HG02678 (cell line): ENCODE measurements at regions not wholly inside any gene's neighbourhood (a gene's known extent, or its start where the extent isn't known, plus 50 kb on each side); places are given as distances from the start of the nearest gene placed in this dataset.

ENCODE experiments used
- ATAC-seq: cut with Tn5 transposase; IDR thresholded peaks from one replicate; pipeline ENCODE4 v1.9.1; 2021; ENCODE audit warnings: mild to moderate bottlenecking, moderate library complexity; ENCODE audit not compliant: unreplicated experiment

GRCh38 chr17:56648321-56648720 lies 54.8 kb downstream of the NOG start:
- no peak for ATAC-seq

GRCh38 chr17:56648806-56649205 lies 55.3 kb downstream of the NOG start:
- no peak for ATAC-seq

GRCh38 chr17:56652628-56653027 lies 59.1 kb downstream of the NOG start:
- no peak for ATAC-seq

DNA sequence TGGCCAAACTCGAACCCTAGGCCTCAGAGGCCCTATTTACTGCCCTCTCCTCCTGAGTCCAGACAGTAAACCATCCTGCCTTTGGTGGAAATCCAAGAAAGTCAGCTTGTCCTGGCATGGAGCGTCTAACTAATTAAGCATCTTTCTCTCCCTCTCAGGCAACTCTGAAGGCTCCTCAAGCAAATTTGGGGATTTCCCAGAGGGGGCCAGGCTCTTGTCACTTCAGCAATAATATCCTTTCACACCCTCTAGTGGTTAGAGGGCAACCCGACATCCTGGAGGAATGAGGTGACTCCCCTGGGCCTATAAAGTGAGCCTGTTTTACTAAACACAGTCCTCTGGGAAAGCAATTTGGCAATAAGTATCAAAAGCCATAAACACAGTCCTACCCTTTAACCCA lies 60.4 kb downstream of the NOG start:
- ATAC-seq = peak; percentile 95

GRCh38 chr17:56656701-56657327 lies 63.3 kb downstream of the NOG start:
- ATAC-seq = no peak

GRCh38 chr17:56658648-56659047 lies 65.1 kb downstream of the NOG start:
- ATAC-seq = no peak

DNA sequence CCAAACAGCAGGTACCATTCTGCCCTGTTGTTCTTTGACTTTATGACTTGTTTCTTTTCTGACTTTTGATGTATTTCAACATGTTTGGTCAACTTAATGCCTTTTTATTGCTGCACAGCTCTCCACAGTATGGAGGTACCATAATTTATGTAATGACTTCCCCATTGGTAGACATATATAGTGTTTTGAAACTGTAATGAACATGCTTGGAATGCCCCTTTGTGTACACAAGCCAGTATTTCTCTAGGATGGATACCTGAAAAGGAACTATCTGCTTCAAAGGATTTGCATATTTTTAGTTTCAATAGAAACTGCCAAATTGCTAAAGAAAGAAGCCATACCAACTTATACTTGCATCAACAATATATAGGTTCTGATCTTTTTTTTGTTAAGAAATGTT lies 66.1 kb downstream of the NOG start:
- no peak for ATAC-seq

GRCh38 chr17:56661906-56662305 lies 68.4 kb downstream of the NOG start:
- no peak for ATAC-seq

DNA sequence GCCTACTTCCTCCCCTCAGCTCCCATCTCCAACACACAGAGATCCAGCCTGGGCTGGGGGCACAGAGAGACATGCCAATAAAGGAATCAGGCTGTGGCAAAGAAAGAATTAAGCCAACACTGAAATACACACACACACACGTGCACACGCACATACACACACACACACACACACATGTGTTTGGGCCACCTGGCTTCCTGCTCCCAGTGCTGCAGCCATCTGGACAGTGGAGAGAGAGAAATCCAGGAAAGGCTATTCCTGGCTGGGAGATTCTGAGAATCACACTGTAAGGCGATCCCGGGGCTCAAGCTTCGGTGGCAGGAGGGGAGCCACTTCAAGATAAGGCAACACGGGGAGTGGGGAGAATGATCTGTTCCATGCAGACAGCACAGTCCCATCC lies 72.4 kb downstream of the NOG start:
- ATAC-seq = no peak

DNA sequence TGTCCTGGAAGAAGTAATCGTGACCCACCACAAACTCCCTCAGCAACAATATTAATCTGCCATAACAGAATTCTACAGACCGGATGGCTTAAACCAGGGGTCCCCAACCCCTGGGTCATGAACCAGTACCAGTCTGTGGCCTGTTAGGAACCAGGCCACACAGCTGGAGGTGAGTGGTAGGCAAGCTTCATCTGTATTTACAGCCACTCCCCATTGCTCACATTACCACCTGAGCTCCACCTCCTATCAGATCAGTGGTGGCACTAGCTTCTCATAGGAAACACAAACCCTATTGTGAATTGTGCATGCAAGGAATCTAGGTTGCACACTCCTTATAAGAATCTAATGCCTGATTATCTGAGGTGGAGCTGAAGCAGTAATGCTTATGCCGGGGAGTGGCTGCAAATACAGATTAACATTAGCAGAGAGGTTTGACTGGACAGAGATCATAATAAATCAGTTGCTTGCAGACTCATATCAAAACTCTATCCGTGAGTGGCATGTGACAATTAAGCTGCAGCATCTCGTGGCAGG lies 74.5 kb downstream of the NOG start:
- no peak for ATAC-seq

- ATAC-seq = no peak
These were observed 78.7 kb downstream of the NOG start for GRCh38 chr17:56672195-56672594.

DNA sequence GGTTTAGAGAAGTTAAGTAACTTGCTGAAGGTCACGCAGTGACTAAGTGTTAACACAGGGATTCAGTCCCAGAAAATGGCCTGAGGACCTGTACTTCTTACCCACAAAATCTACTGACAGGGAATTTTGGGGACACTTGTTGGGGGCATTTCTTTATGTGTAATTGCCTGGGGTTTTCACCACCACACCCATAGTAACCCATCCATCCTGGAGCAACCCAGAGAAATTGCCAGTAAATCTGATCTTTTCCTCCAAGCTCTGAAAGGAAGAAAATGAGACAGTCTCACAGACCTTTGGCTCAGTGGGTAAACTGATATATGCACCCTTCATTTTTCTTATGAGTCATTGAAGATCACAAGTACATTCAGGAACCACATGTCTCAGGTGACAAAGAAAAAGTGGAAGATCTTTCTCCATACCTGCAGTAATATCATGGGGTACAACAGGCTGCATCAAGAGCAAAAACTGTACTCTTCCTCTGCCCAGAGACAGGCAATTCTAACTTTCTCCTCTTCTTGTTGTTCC lies 81.0 kb downstream of the NOG start:
- no peak for ATAC-seq

- ATAC-seq = no peak
These were observed 82.6 kb downstream of the NOG start for GRCh38 chr17:56675876-56676660.

- no peak for ATAC-seq
These were observed 83.3 kb downstream of the NOG start for GRCh38 chr17:56676810-56677209.

DNA sequence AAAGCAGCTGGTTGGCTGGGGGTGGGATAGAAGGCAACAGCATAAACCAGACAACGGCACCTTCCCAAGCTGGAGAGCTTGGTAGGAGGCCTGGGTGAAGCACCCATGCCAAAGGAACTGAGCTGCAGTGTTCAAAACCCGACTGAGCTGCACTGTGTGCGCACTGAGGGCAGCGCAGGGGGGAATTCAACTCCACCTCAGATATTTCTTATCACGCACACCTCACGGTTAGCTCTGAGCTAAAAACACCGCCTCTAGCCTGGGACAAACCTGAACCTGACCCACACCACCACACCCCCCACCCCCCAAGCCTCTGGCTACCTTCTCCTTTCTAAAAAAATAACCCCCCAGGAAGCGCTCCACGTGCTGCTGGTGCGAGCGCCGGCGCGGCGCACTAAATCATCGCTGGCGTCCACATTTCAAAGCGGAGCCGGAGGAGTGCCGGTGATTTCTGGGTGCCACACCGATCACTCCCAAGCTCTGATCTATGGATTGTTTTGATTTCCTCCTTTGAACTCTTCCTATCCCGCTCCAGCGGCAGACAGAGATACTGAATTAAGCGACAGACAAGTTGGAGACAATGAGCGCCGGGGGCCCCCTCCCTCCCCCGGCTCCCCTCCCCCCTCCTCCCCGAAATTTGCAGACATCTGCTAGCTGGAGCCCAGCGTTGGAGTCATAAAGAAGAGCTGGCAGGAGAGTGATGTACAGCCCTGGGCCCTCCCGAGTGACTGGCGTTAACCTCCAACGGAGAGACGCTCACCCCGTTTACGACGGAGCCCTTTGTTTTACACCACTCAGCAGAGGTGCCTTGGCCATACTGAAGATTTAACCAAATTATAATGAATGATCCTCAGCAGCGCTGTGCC lies 85.0 kb downstream of the NOG start:
- ATAC-seq = no peak

- no peak for ATAC-seq
These were observed 85.7 kb downstream of the NOG start for GRCh38 chr17:56679115-56679776.

GRCh38 chr17:56679777-56680422 lies 86.4 kb downstream of the NOG start:
- no peak for ATAC-seq

GRCh38 chr17:56680676-56681075 lies 87.2 kb downstream of the NOG start:
- no peak for ATAC-seq

GRCh38 chr17:56681561-56682266 lies 88.2 kb downstream of the NOG start:
- no peak for ATAC-seq

DNA sequence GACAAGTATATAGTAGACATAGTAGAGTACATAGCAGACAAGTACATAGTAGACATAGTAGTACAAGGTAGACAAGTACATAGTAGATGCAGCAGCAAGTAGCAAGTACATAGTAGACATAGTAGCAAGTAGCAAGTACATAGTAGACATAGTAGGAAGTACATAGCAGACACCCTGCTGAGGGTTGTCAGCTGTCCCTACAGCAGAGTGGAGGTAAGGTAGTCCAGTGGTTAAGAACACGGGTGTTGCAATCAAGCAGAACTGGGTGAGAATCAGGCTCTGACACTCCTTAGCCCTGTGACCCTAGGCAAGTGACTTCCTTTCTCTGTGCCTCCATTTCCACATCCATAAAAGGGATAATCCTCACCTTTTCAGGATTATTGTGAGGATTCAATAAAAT lies 94.7 kb downstream of the NOG start:
- ATAC-seq = no peak
